ENCODE measurements at regions not wholly inside any gene's neighbourhood (a gene's known extent, or its start where the extent isn't known, plus 50 kb on each side); places are given as distances from the start of the nearest gene placed in this dataset.

DNA sequence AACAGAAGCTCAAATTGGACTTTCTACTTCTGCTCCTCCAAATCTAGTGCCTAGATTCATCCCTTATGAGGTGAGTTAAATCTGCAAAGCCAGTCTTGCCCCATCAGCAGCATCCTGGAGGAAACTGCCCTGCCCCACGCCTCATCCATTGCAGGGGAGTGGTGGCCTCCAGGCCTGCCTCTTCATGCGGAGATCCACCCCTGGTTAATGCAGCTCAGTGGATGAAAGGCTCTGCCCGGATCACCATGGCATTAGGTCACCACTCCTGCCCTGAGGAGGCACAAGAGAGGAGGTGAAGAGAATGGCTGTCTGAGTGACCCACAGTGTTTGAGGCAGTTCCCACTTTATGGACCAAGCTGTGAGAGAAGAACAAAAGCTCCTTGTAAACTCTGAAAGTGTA, 218.1 kb downstream of the C12orf75 start:
- 100% methylated on average over 3 of the region's 3 CpGs for WGBS (ENCODE audit: insufficient coverage)
- H3K27me3 ChIP-seq (replicated peaks in 2 of 5; ENCODE audit: control insufficient read depth in 4 of 5, insufficient read depth in 5 of 5, low read length in 4 of 5) = peaks cover 0 to 2% (median 0%) of the 10 kb centered on the region in 5 experiments

DNA sequence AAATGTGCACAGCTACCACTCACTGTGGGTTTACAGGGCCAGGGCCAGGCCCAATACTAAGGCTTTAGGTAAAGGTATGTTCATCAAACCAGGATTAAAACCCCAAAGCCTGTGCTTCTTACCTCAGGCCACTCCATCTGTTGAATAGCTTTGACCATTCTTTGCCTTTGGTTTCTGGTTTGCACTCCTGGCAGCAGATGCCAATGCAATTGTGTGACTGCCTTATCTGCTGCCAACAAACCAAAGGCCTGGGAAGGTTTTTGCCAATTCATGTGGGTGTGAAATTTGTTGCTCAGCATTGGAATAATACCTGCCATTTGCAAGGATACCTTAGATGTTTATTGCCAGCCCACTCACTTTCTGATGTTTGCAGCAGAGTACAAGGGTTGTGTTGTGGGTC, 221.6 kb downstream of the C12orf75 start:
- Histone ChIP-seq H3K36me3 (ENCODE audit: control insufficient read depth in 4 of 4, insufficient read depth in 4 of 4, low read length in 3 of 4) (no peaks in the 10 kb centered on the region), H3K27ac (ENCODE audit: insufficient read depth in 1 of 2, low read depth in 1 of 2, low read length in 2 of 2, poor library complexity in 1 of 2, severe bottlenecking in 2 of 2) (no peak overlapping the region), H3K4me3 (ENCODE audit: control insufficient read depth in 1 of 7, extremely low read depth in 1 of 7, insufficient read depth in 4 of 7, low read depth in 2 of 7, low read length in 6 of 7) (no peak overlapping the region), H3K9me3 (ENCODE audit: control extremely low read depth in 1 of 5, control insufficient read depth in 4 of 5, insufficient read depth in 2 of 5, low read depth in 1 of 5, low read length in 4 of 5) (no peaks in the 10 kb centered on the region), H3K4me1 (ENCODE audit: control extremely low read depth in 1 of 4, control insufficient read depth in 4 of 4, insufficient read depth in 4 of 4, low read length in 3 of 4) (no peaks in the 10 kb centered on the region), H3K27me3 (replicated peaks in 2 of 5; ENCODE audit: control insufficient read depth in 4 of 5, insufficient read depth in 5 of 5, low read length in 4 of 5) (peaks cover 0 to 3% (median 0%) of the 10 kb centered on the region in 5 experiments)
- ChIA-PET POLR2A (no interaction called here), CTCF (no interaction called here)
- no peak for DNase-seq

More for the DNA sequence above, 218.1 kb downstream of the C12orf75 start:
- Histone ChIP-seq H3K9me3 (ENCODE audit: control extremely low read depth in 1 of 5, control insufficient read depth in 4 of 5, insufficient read depth in 2 of 5, low read depth in 1 of 5, low read length in 4 of 5) (peaks cover 0 to 3% (median 0%) of the 10 kb centered on the region in 5 experiments), H3K4me3 (ENCODE audit: control insufficient read depth in 1 of 7, extremely low read depth in 1 of 7, insufficient read depth in 4 of 7, low read depth in 2 of 7, low read length in 6 of 7) (no peak overlapping the region), H3K27ac (ENCODE audit: insufficient read depth in 1 of 2, low read depth in 1 of 2, low read length in 2 of 2, poor library complexity in 1 of 2, severe bottlenecking in 2 of 2) (no peak overlapping the region), H3K4me1 (ENCODE audit: control extremely low read depth in 1 of 4, control insufficient read depth in 4 of 4, insufficient read depth in 4 of 4, low read length in 3 of 4) (no peaks in the 10 kb centered on the region), H3K36me3 (ENCODE audit: control insufficient read depth in 4 of 4, insufficient read depth in 4 of 4, low read length in 3 of 4) (no peaks in the 10 kb centered on the region)
- no peak for DNase-seq
- POLR2A ChIA-PET = no interaction called here
- CTCF ChIA-PET = no interaction called here

DNA sequence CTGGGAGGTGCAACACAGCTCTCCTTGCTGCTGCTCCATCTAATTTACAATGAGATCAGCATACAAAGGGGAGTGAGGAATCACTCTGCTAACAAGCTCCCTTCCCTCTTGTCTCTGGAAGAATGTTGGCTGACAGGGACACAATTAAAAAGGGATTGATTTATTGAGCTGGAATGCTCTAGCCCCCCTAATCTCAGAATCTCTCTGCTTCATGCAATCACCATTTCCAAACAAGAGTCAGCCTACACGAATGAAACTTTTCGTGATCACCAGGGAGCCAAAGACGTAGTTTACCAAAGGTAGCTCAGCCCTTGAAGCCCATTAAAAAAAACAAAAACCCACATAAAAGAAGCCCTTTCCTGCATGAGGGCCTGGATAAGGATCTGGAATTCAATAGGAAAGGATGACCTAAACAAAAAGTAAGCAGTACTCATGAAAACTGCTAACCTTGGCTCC, 223.8 kb downstream of the C12orf75 start:
- no CpG with 5 or more reads among the region's 3 CpGs for WGBS (ENCODE audit: insufficient coverage)
- Histone ChIP-seq H3K4me1 (ENCODE audit: control extremely low read depth in 1 of 4, control insufficient read depth in 4 of 4, insufficient read depth in 4 of 4, low read length in 3 of 4) (no peaks in the 10 kb centered on the region), H3K27me3 (replicated peaks in 2 of 5; ENCODE audit: control insufficient read depth in 4 of 5, insufficient read depth in 5 of 5, low read length in 4 of 5) (peaks cover 0 to 5% (median 0%) of the 10 kb centered on the region in 5 experiments), H3K4me3 (ENCODE audit: control insufficient read depth in 1 of 7, extremely low read depth in 1 of 7, insufficient read depth in 4 of 7, low read depth in 2 of 7, low read length in 6 of 7) (no peak overlapping the region), H3K27ac (ENCODE audit: insufficient read depth in 1 of 2, low read depth in 1 of 2, low read length in 2 of 2, poor library complexity in 1 of 2, severe bottlenecking in 2 of 2) (no peak overlapping the region), H3K9me3 (ENCODE audit: control extremely low read depth in 1 of 5, control insufficient read depth in 4 of 5, insufficient read depth in 2 of 5, low read depth in 1 of 5, low read length in 4 of 5) (no peaks in the 10 kb centered on the region), H3K36me3 (ENCODE audit: control insufficient read depth in 4 of 4, insufficient read depth in 4 of 4, low read length in 3 of 4) (no peaks in the 10 kb centered on the region)
- ChIA-PET POLR2A (no interaction called here), CTCF (interaction anchor here (1.0 kb wide), 1 partner anchor 8 kb away, joined by 3 read pairs; no protein-coding TSS in a partner anchor)
- DNase-seq = no peak

DNA sequence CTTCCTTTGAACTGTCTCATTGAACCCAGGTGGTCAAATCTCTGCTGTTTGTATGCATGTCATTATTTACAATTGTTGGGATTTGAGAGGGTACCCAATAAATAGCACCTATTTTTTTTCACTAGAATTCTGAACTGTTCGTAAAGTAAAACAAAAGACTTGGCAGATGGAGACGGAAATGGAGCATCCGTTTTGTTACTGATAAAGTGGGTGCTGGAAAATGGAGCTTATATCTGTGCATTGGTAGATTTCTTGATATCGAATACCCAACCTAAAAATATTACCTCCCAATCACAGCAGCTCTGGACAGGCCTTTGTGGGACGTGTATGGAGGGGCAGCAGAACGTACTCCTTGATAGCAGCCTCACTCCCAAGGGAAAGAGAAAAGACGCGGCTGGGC, 224.4 kb downstream of the C12orf75 start:
- H3K36me3 ChIP-seq (ENCODE audit: control insufficient read depth in 4 of 4, insufficient read depth in 4 of 4, low read length in 3 of 4) = no peaks in the 10 kb centered on the region
- CTCF ChIA-PET = no interaction called here
- peaks cover 0 to 10% (median 0%) of the 10 kb centered on the region in 5 experiments for H3K27me3 ChIP-seq (replicated peaks in 2 of 5; ENCODE audit: control insufficient read depth in 4 of 5, insufficient read depth in 5 of 5, low read length in 4 of 5)
- H3K9me3 ChIP-seq (ENCODE audit: control extremely low read depth in 1 of 5, control insufficient read depth in 4 of 5, insufficient read depth in 2 of 5, low read depth in 1 of 5, low read length in 4 of 5) = no peaks in the 10 kb centered on the region
- no peak overlapping the region for H3K4me3 ChIP-seq (ENCODE audit: control insufficient read depth in 1 of 7, extremely low read depth in 1 of 7, insufficient read depth in 4 of 7, low read depth in 2 of 7, low read length in 6 of 7)
- no peaks in the 10 kb centered on the region for H3K4me1 ChIP-seq (ENCODE audit: control extremely low read depth in 1 of 4, control insufficient read depth in 4 of 4, insufficient read depth in 4 of 4, low read length in 3 of 4)
- POLR2A ChIA-PET = no interaction called here
- no CpG with 5 or more reads among the region's 8 CpGs for WGBS (ENCODE audit: insufficient coverage)
- no peak overlapping the region for H3K27ac ChIP-seq (ENCODE audit: insufficient read depth in 1 of 2, low read depth in 1 of 2, low read length in 2 of 2, poor library complexity in 1 of 2, severe bottlenecking in 2 of 2)
- no peak for DNase-seq

DNA sequence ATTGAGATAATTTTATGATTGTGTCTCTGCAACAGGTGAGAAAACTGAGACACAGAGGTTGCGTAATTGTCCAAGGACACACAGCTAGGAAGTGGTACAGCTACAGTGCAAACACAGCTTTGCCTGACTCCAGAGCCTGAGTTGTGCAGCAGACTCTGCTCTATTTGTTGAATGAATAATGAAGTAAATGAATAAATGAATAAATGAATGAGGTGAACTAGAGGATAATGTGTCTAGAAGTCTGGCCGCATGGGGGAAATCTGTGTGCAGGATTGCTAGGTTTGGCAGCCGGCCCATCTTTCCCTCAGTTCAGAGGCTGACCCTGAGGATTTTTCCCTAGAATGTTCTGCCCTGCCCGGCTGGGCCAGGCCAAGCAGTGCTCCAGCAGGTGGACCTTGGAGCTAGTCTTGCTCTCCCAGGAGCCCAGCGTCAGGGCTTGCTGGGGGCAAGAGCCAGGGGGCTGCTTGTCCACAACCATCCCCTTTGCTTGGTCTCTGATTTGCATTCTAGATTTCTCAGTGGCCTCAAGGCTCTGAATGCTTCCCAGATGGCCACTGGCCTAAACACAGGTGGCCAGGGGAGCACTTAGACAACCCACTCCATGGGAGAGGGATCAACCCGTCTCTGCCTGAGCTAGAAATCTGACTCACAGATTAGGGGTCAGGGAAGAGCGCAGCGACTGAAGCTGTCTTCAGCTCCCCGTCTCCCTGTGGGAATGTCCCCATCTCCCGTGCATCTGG, 225.2 kb downstream of the C12orf75 start:
- Histone ChIP-seq H3K27ac (ENCODE audit: insufficient read depth in 1 of 2, low read depth in 1 of 2, low read length in 2 of 2, poor library complexity in 1 of 2, severe bottlenecking in 2 of 2) (no peak overlapping the region), H3K4me1 (ENCODE audit: control extremely low read depth in 1 of 4, control insufficient read depth in 4 of 4, insufficient read depth in 4 of 4, low read length in 3 of 4) (no peaks in the 10 kb centered on the region), H3K36me3 (ENCODE audit: control insufficient read depth in 4 of 4, insufficient read depth in 4 of 4, low read length in 3 of 4) (no peaks in the 10 kb centered on the region), H3K9me3 (ENCODE audit: control extremely low read depth in 1 of 5, control insufficient read depth in 4 of 5, insufficient read depth in 2 of 5, low read depth in 1 of 5, low read length in 4 of 5) (no peaks in the 10 kb centered on the region), H3K4me3 (ENCODE audit: control insufficient read depth in 1 of 7, extremely low read depth in 1 of 7, insufficient read depth in 4 of 7, low read depth in 2 of 7, low read length in 6 of 7) (no peak overlapping the region), H3K27me3 (replicated peaks in 2 of 5; ENCODE audit: control insufficient read depth in 4 of 5, insufficient read depth in 5 of 5, low read length in 4 of 5) (peaks cover 0 to 16% (median 0%) of the 10 kb centered on the region in 5 experiments)
- CTCF ChIA-PET = interaction anchor here (0.7 to 0.9 kb wide), 2 partner anchors 11 to 145 kb away, joined by 3 read pairs; no protein-coding TSS in a partner anchor
- no peak for DNase-seq
- POLR2A ChIA-PET = no interaction called here
- 97% methylated on average over 8 of the region's 10 CpGs for WGBS (ENCODE audit: insufficient coverage)

DNA sequence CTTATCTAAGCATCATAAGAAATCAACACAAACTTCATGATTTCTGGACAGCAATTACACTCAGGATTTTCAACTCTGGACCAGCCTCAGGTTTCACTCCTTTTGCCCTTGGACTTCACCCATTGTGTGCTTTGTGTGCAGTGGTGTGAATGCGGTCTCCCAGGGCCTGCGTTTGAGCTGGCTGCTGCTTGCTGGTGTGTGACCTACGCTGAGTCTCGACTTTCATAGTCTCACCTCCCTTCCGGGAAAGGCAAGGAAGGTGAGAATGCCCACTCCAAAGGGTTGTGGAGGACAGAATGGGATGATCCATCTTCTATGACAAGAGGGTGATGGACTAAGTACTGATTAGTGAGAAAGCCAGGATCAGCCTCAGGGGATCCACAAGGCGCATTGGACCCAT, 228.8 kb downstream of the C12orf75 start:
- CTCF ChIA-PET = no interaction called here
- Histone ChIP-seq H3K9me3 (ENCODE audit: control extremely low read depth in 1 of 5, control insufficient read depth in 4 of 5, insufficient read depth in 2 of 5, low read depth in 1 of 5, low read length in 4 of 5) (no peaks in the 10 kb centered on the region), H3K27me3 (replicated peaks in 2 of 5; ENCODE audit: control insufficient read depth in 4 of 5, insufficient read depth in 5 of 5, low read length in 4 of 5) (peaks cover 0 to 24% (median 0%) of the 10 kb centered on the region in 5 experiments), H3K4me3 (ENCODE audit: control insufficient read depth in 1 of 7, extremely low read depth in 1 of 7, insufficient read depth in 4 of 7, low read depth in 2 of 7, low read length in 6 of 7) (no peak overlapping the region), H3K36me3 (ENCODE audit: control insufficient read depth in 4 of 4, insufficient read depth in 4 of 4, low read length in 3 of 4) (no peaks in the 10 kb centered on the region), H3K27ac (ENCODE audit: insufficient read depth in 1 of 2, low read depth in 1 of 2, low read length in 2 of 2, poor library complexity in 1 of 2, severe bottlenecking in 2 of 2) (no peak overlapping the region), H3K4me1 (ENCODE audit: control extremely low read depth in 1 of 4, control insufficient read depth in 4 of 4, insufficient read depth in 4 of 4, low read length in 3 of 4) (no peaks in the 10 kb centered on the region)
- POLR2A ChIA-PET = no interaction called here
- 92% methylated on average over 6 of the region's 6 CpGs for WGBS (ENCODE audit: insufficient coverage)
- DNase-seq = no peak

DNA sequence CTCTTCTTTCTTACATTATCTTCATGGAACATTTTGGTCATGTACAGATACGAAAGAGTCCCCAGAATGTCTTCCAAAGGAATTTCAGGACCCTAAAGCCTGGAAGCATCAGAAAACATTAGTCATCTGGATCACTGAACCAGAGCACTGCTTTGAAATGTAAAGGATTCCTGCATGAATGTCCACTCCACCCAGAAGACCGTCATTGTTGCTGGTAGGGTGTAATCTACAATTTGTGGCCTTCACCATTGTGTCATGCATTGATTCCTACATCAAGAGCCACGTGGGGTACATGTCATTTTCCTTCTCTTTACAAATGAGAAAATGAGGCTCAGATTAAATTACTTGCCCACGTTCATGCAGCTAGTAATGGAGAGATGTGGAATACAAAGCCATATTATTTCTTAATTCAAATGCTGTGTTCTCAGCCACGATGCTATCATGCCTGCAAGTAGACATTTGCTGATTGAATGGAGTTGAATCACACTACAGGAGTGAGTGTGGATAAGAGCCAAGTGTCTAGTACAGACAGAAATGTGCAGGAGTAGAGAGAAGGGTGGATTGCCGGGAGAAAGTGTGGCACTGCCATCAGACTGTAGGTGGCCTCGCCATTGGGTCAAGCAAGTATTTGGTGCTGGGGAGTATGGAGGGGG, 231.2 kb downstream of the C12orf75 start:
- CTCF ChIA-PET = interaction anchor here (1.0 kb wide), 1 partner anchor 8 kb away, joined by 3 read pairs; no protein-coding TSS in a partner anchor
- no peaks in the 10 kb centered on the region for H3K4me1 ChIP-seq (ENCODE audit: control extremely low read depth in 1 of 4, control insufficient read depth in 4 of 4, insufficient read depth in 4 of 4, low read length in 3 of 4)
- 88% methylated on average over 4 of the region's 7 CpGs for WGBS (ENCODE audit: insufficient coverage)
- no peaks in the 10 kb centered on the region for H3K9me3 ChIP-seq (ENCODE audit: control extremely low read depth in 1 of 5, control insufficient read depth in 4 of 5, insufficient read depth in 2 of 5, low read depth in 1 of 5, low read length in 4 of 5)
- H3K4me3 ChIP-seq (ENCODE audit: control insufficient read depth in 1 of 7, extremely low read depth in 1 of 7, insufficient read depth in 4 of 7, low read depth in 2 of 7, low read length in 6 of 7) = no peak overlapping the region
- peaks cover 0 to 29% (median 0%) of the 10 kb centered on the region in 5 experiments for H3K27me3 ChIP-seq (replicated peaks in 2 of 5; ENCODE audit: control insufficient read depth in 4 of 5, insufficient read depth in 5 of 5, low read length in 4 of 5)
- DNase-seq = no peak
- no peak overlapping the region for H3K27ac ChIP-seq (ENCODE audit: insufficient read depth in 1 of 2, low read depth in 1 of 2, low read length in 2 of 2, poor library complexity in 1 of 2, severe bottlenecking in 2 of 2)
- H3K36me3 ChIP-seq (ENCODE audit: control insufficient read depth in 4 of 4, insufficient read depth in 4 of 4, low read length in 3 of 4) = no peaks in the 10 kb centered on the region
- POLR2A ChIA-PET = no interaction called here
